ENCODE measurements at regions not wholly inside any gene's neighbourhood (a gene's known extent, or its start where the extent isn't known, plus 50 kb on each side); places are given as distances from the start of the nearest gene placed in this dataset.
"Not testable (repeated sequence)": the region's sequence is repeated elsewhere in the genome, so short reads cannot be mapped to it uniquely, and the experiment has no call there.

- Mint-ChIP-seq H3K4me3 (no peak overlapping the region), H3K27me3 (ENCODE audit: low read depth) (no peaks in the 10 kb centered on the region), H3K9me3 (ENCODE audit: insufficient read depth) (no peaks in the 10 kb centered on the region), H3K27ac (no peak overlapping the region), H3K4me1 (ENCODE audit: low read depth) (no peaks in the 10 kb centered on the region), H3K36me3 (ENCODE audit: low read depth) (no peaks in the 10 kb centered on the region)
- ATAC-seq (no peak), DNase-seq (no peak)
- CTCF ChIA-PET, result interaction anchor here (1.4 to 2.1 kb wide), 4 partner anchors 15 to 588 kb away, joined by 3 to 5 read pairs (median 3); no protein-coding TSS in a partner anchor
- POLR2A ChIA-PET, result no interaction called here
These were observed 272.9 kb downstream of the PAX3 start for GRCh38 chr2:222025881-222026271.

DNA sequence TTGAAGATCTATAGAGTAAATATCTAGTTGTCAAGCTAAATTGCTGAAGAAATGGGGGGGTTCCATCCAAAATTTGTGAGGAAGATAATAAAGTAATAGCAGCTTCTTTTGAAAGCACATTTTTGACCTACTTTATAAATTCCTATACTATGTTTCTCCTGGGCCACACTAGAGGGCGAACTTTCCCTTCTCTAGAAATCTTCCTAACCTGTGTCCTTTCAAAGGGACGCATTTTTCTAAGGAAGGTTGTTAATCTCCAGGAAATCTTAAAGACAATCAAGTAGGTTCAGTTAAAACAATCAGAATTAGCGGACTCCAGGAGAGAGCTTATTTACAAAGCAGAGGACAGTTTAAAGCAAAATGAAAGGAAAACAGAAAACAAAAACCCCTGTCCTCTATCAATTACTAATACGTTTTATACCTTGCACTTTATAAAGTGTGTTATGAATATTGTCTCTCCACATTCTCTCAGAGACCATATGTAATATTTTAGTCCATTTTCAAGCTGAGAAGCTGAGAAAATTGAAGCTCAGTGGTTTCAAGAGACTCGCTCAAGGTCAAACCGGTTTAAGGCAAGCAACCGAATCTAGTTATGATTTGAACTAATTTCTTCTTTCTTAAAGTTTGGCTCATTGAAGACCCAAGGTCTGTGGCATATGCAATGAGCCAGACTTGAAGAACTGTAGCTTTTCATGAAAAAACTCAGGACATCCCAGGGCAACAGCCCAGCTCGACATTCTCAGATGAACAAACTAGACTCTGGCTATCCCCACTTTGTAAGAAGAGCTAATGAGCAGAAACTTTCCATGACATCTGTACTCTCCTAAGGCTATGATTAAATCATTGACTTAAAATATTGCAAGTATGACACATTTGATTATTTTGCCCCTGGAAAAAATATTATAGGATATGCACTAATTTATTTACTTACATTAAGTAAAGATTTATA is 273.6 kb downstream of the PAX3 start:
- ATAC-seq (no peak), DNase-seq (no peak)
- no peaks in the 10 kb centered on the region for H3K9me3 Mint-ChIP-seq (ENCODE audit: insufficient read depth)
- H3K27me3 Mint-ChIP-seq (ENCODE audit: low read depth), result no peaks in the 10 kb centered on the region
- H3K4me1 Mint-ChIP-seq (ENCODE audit: low read depth), result no peaks in the 10 kb centered on the region
- ChIA-PET POLR2A (no interaction called here), CTCF (interaction anchor here (1.0 to 2.1 kb wide), 7 partner anchors 12 to 589 kb away, joined by 3 to 5 read pairs (median 3); no protein-coding TSS in a partner anchor)
- H3K36me3 Mint-ChIP-seq (ENCODE audit: low read depth), result no peaks in the 10 kb centered on the region
- no peak overlapping the region for H3K4me3 Mint-ChIP-seq
- H3K27ac Mint-ChIP-seq, result no peak overlapping the region

GRCh38 chr2:222017252-222017850 is 281.4 kb downstream of the PAX3 start:
- DNase-seq (no peak), ATAC-seq (no peak)
- Mint-ChIP-seq H3K36me3 (ENCODE audit: low read depth) (no peaks in the 10 kb centered on the region), H3K4me1 (ENCODE audit: low read depth) (no peaks in the 10 kb centered on the region), H3K4me3 (no peak overlapping the region), H3K27ac (no peak overlapping the region), H3K27me3 (ENCODE audit: low read depth) (no peaks in the 10 kb centered on the region), H3K9me3 (ENCODE audit: insufficient read depth) (no peaks in the 10 kb centered on the region)
- ChIA-PET POLR2A (interaction anchor here (0.6 kb wide), 1 partner anchor 47 kb away, joined by 3 read pairs; no protein-coding TSS in a partner anchor), CTCF (no interaction called here)

GRCh38 chr2:222013889-222014288 is 284.9 kb downstream of the PAX3 start:
- Mint-ChIP-seq H3K4me1 (ENCODE audit: low read depth) (no peaks in the 10 kb centered on the region), H3K9me3 (ENCODE audit: insufficient read depth) (no peaks in the 10 kb centered on the region), H3K27me3 (ENCODE audit: low read depth) (no peaks in the 10 kb centered on the region), H3K27ac (no peak overlapping the region), H3K4me3 (no peak overlapping the region), H3K36me3 (ENCODE audit: low read depth) (no peaks in the 10 kb centered on the region)
- ChIA-PET POLR2A (no interaction called here), CTCF (interaction anchor here (1.0 kb wide), 1 partner anchor 11 kb away, joined by 3 read pairs; no protein-coding TSS in a partner anchor)
- ATAC-seq (no peak), DNase-seq (no peak)

- H3K4me1 Mint-ChIP-seq (ENCODE audit: low read depth), result no peaks in the 10 kb centered on the region
- H3K27me3 Mint-ChIP-seq (ENCODE audit: low read depth), result no peaks in the 10 kb centered on the region
- DNase-seq (no peak), ATAC-seq (no peak)
- no peak overlapping the region for H3K27ac Mint-ChIP-seq
- H3K9me3 Mint-ChIP-seq (ENCODE audit: insufficient read depth), result no peaks in the 10 kb centered on the region
- H3K4me3 Mint-ChIP-seq, result no peak overlapping the region
- POLR2A ChIA-PET, result no interaction called here
- no peaks in the 10 kb centered on the region for H3K36me3 Mint-ChIP-seq (ENCODE audit: low read depth)
- CTCF ChIA-PET, result no interaction called here
These were observed 298.5 kb downstream of the PAX3 start for GRCh38 chr2:222000326-222000725.

DNA sequence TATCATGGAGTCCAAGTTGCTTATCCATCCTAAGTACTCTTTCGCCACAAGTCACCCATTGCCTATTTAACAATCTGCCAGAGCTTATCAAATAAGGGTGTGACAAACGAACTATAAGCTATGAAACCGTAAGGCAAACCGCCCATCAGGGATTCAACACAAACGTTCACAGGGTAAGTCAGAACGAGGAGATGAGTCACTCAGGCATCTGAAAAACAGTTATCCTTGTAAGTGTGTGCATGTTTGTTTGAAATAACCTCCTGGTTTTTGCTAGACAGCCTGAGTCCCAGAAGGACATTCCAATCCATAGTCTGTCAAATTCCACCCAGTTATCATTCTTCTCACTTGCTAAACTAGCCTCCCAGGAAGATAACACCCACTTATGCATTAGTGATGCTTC is 299.1 kb downstream of the PAX3 start:
- Mint-ChIP-seq H3K4me1 (ENCODE audit: low read depth) (no peaks in the 10 kb centered on the region), H3K27ac (no peak overlapping the region), H3K36me3 (ENCODE audit: low read depth) (no peaks in the 10 kb centered on the region), H3K4me3 (no peak overlapping the region), H3K9me3 (ENCODE audit: insufficient read depth) (no peaks in the 10 kb centered on the region), H3K27me3 (ENCODE audit: low read depth) (no peaks in the 10 kb centered on the region)
- ATAC-seq (no peak), DNase-seq (no peak)
- POLR2A ChIA-PET, result no interaction called here
- CTCF ChIA-PET, result no interaction called here

DNA sequence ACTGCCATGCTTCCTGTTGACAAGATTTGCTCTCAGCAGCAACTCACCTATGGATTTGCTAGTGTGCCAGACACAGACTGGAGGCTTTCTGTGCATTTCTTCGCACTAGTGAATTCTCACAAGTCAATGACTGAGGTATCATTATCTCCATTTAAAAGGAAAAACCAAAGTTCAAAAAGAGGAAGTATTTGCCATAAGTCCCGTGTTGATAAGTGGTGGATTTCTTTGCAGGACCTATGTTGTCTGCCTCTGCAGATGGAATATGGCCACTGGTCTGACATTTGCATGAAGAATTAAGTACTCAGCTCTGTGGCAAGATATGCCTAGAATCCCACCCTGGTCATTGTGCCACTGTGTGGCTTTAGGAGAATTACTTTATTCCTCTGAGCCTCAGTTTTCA is 299.6 kb downstream of the PAX3 start:
- ChIA-PET POLR2A (no interaction called here), CTCF (no interaction called here)
- DNase-seq, result no peak
- Mint-ChIP-seq H3K4me1 (ENCODE audit: low read depth) (no peaks in the 10 kb centered on the region), H3K9me3 (ENCODE audit: insufficient read depth) (no peaks in the 10 kb centered on the region), H3K4me3 (no peak overlapping the region), H3K27me3 (ENCODE audit: low read depth) (no peaks in the 10 kb centered on the region), H3K36me3 (ENCODE audit: low read depth) (no peaks in the 10 kb centered on the region), H3K27ac (no peak overlapping the region)
- no peak for ATAC-seq

GRCh38 chr2:221997683-221998082 is 301.1 kb downstream of the PAX3 start:
- Mint-ChIP-seq H3K36me3 (ENCODE audit: low read depth) (no peaks in the 10 kb centered on the region), H3K4me1 (ENCODE audit: low read depth) (no peaks in the 10 kb centered on the region), H3K4me3 (no peak overlapping the region), H3K27me3 (ENCODE audit: low read depth) (no peaks in the 10 kb centered on the region), H3K27ac (no peak overlapping the region), H3K9me3 (ENCODE audit: insufficient read depth) (no peaks in the 10 kb centered on the region)
- no peak for ATAC-seq
- DNase-seq, result no peak
- ChIA-PET POLR2A (no interaction called here), CTCF (no interaction called here)

- Mint-ChIP-seq H3K4me3 (no peak overlapping the region), H3K4me1 (ENCODE audit: low read depth) (no peaks in the 10 kb centered on the region), H3K27me3 (ENCODE audit: low read depth) (no peaks in the 10 kb centered on the region), H3K9me3 (ENCODE audit: insufficient read depth) (no peaks in the 10 kb centered on the region), H3K36me3 (ENCODE audit: low read depth) (no peaks in the 10 kb centered on the region), H3K27ac (no peak overlapping the region)
- no peak for DNase-seq
- ATAC-seq, result no peak
- ChIA-PET CTCF (interaction anchor here (0.9 kb wide), 1 partner anchor 27 kb away, joined by 3 read pairs; no protein-coding TSS in a partner anchor), POLR2A (no interaction called here)
These were observed 301.7 kb downstream of the PAX3 start for GRCh38 chr2:221997100-221997499.

DNA sequence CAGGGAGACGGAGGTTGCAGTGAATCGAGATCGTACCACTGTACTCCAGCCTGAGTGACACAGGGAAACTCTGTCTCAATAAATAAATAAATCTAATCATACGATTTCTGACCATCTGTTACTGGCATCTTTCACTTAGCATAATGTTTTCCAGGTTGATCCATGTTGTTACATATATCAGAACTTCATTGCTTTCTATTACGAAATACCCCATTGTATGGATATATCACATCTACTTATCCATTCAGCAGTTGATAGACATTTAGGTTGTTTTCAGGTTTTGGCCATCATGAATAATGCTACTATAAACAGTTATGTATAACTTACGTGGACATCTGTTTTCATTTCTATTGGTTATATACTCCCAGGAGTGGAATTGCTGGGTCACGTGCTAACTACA is 303.9 kb downstream of the PAX3 start:
- H3K27me3 Mint-ChIP-seq (ENCODE audit: low read depth), result no peaks in the 10 kb centered on the region
- H3K27ac Mint-ChIP-seq, result no peak overlapping the region
- no peak for DNase-seq
- no peaks in the 10 kb centered on the region for H3K4me1 Mint-ChIP-seq (ENCODE audit: low read depth)
- no peaks in the 10 kb centered on the region for H3K36me3 Mint-ChIP-seq (ENCODE audit: low read depth)
- no peak for ATAC-seq
- ChIA-PET CTCF (no interaction called here), POLR2A (no interaction called here)
- no peak overlapping the region for H3K4me3 Mint-ChIP-seq
- no peaks in the 10 kb centered on the region for H3K9me3 Mint-ChIP-seq (ENCODE audit: insufficient read depth)

GRCh38 chr2:221984376-221984775 is 314.4 kb downstream of the PAX3 start:
- POLR2A ChIA-PET; DNase-seq; H3K4me1 Mint-ChIP-seq (ENCODE audit: low read depth); ATAC-seq; H3K4me3 Mint-ChIP-seq; H3K36me3 Mint-ChIP-seq (ENCODE audit: low read depth); H3K27me3 Mint-ChIP-seq (ENCODE audit: low read depth); CTCF ChIA-PET; H3K9me3 Mint-ChIP-seq (ENCODE audit: insufficient read depth); H3K27ac Mint-ChIP-seq: not testable (repeated sequence)

DNA sequence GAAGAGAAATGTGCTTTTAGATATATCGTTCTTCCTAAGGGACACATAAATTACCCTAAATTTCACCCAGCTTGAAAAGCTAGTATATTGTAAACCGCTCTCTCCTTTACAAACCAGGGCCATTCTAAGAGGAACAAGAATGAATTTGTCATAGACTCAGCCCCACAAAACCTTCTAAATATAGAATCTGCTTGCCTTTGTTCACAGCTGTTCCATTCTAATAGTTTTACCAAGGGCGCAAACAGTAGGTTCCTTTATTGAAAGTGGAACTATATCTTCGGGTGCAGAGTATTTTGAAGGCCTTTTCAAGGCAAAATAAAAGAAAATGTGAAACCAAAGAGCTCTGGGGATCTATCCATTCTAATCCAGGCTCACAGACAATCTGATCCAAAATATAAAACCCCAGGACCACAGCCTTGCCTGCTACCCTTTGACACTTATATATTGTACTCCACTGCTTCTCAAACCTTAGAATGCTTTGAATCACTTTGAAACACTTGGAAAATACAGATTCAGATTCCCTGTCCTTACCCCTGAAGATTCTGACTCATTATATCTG is 316.8 kb downstream of the PAX3 start:
- no peaks in the 10 kb centered on the region for H3K9me3 Mint-ChIP-seq (ENCODE audit: insufficient read depth)
- no peaks in the 10 kb centered on the region for H3K4me1 Mint-ChIP-seq (ENCODE audit: low read depth)
- no peaks in the 10 kb centered on the region for H3K36me3 Mint-ChIP-seq (ENCODE audit: low read depth)
- H3K27me3 Mint-ChIP-seq (ENCODE audit: low read depth), result no peaks in the 10 kb centered on the region
- no peak overlapping the region for H3K4me3 Mint-ChIP-seq
- ChIA-PET CTCF (no interaction called here), POLR2A (no interaction called here)
- ATAC-seq (no peak), DNase-seq (no peak)
- no peak overlapping the region for H3K27ac Mint-ChIP-seq

All from activated CD8-positive, alpha-beta T cell treated with anti-CD3 and anti-CD28 coated beads, Interleukin-2, amount 10 ng/mL, durations not matched to agents 7 days and 5 days (primary cell).